ENCODE measurements at regions not wholly inside any gene's neighbourhood (a gene's known extent, or its start where the extent isn't known, plus 50 kb on each side); places are given as distances from the start of the nearest gene placed in this dataset.

DNA sequence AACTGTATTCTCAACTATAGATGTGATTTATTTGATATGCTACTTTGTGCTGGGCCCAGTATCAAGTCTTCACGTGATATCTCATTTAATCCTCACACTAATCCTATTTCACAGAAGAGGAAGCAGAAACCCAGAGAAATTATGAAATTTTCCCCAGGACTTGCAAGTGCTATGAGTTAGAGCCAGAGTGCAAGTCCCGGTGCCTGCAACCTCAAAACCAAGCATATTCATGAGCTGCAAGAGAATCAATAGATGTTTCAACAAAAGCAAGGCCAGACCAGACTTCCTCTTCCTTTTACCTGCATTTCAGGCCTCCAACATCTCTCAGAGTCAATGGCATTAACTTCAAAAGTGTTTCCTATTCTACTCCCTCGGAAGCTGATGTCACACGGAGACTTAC is 92.2 kb upstream of the GATB start:
- in situ Hi-C loops (cut with MboI) (no loop called here), intact Hi-C loops (cut with micrococcal nuclease; ENCODE audit: unreplicated experiment) (no loop called here)
- 9% methylated on average over 4 of the region's 4 CpGs for WGBS (ENCODE audit: insufficient coverage, insufficient replicate concordance, low lambda C conversion rate, missing lambda C conversion rate)
- BruUV-seq (replicated peaks): no TSS peak
- H4K20me1 ChIP-seq (ENCODE audit: control insufficient read depth, insufficient read depth): no peaks in the 10 kb centered on the region
- H3K4me3 ChIP-seq: no peak overlapping the region
- H3K27ac ChIP-seq (ENCODE audit: control insufficient read depth, insufficient read depth): no peak overlapping the region
- no peaks in the 10 kb centered on the region for H3K36me3 ChIP-seq (ENCODE audit: control insufficient read depth in 2 of 2, insufficient read depth in 2 of 2, low read length in 1 of 2)
- H3K4me1 ChIP-seq (ENCODE audit: control insufficient read depth, insufficient read depth, low read length): no peaks in the 10 kb centered on the region
- H3K27me3 ChIP-seq (replicated peaks in 1 of 2; ENCODE audit: control insufficient read depth in 2 of 2, insufficient read depth in 2 of 2, low read length in 1 of 2): no peaks in the 10 kb centered on the region; a peak in 1 of 4 replicates
- no peak for DNase-seq (ENCODE audit: low read depth, low spot score)
- SMC1A ChIA-PET (ENCODE audit: uncharacterized antibody, unreplicated experiment): no interaction called here
- ATAC-seq: no peak
- CTCF ChIA-PET: no interaction called here
- no peaks in the 10 kb centered on the region; the same call in 2 of the 3 replicates for H3K9me3 ChIP-seq (replicated peaks; ENCODE audit: control insufficient read depth, insufficient read depth, low read length)
- no peak for TF ChIP-seq FOXK2 (IDR thresholded peaks at IDR 0.05)
- TF ChIP-seq, protein P1, sequence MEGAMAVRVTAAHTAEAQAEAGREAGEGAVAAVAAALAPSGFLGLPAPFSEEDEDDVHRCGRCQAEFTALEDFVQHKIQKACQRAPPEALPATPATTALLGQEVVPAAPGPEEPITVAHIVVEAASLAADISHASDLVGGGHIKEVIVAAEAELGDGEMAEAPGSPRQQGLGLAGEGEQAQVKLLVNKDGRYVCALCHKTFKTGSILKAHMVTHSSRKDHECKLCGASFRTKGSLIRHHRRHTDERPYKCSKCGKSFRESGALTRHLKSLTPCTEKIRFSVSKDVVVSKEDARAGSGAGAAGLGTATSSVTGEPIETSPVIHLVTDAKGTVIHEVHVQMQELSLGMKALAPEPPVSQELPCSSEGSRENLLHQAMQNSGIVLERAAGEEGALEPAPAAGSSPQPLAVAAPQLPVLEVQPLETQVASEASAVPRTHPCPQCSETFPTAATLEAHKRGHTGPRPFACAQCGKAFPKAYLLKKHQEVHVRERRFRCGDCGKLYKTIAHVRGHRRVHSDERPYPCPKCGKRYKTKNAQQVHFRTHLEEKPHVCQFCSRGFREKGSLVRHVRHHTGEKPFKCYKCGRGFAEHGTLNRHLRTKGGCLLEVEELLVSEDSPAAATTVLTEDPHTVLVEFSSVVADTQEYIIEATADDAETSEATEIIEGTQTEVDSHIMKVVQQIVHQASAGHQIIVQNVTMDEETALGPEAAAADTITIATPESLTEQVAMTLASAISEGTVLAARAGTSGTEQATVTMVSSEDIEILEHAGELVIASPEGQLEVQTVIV (IDR thresholded peaks at IDR 0.05; ENCODE audit: borderline replicate concordance, partially characterized antibody): no peak
- no peak for TF ChIP-seq ZNF384 (IDR thresholded peaks at IDR 0.05; ENCODE audit: borderline replicate concordance, low read depth, low read length)
- TF ChIP-seq, protein P2, sequence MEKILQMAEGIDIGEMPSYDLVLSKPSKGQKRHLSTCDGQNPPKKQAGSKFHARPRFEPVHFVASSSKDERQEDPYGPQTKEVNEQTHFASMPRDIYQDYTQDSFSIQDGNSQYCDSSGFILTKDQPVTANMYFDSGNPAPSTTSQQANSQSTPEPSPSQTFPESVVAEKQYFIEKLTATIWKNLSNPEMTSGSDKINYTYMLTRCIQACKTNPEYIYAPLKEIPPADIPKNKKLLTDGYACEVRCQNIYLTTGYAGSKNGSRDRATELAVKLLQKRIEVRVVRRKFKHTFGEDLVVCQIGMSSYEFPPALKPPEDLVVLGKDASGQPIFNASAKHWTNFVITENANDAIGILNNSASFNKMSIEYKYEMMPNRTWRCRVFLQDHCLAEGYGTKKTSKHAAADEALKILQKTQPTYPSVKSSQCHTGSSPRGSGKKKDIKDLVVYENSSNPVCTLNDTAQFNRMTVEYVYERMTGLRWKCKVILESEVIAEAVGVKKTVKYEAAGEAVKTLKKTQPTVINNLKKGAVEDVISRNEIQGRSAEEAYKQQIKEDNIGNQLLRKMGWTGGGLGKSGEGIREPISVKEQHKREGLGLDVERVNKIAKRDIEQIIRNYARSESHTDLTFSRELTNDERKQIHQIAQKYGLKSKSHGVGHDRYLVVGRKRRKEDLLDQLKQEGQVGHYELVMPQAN (conservative IDR thresholded peaks at IDR 0.05): no peak
- no peak for TF ChIP-seq BCL11A (IDR thresholded peaks at IDR 0.05; ENCODE audit: low read depth, low read length)
- TF ChIP-seq ESRRA (IDR thresholded peaks at IDR 0.05; ENCODE audit: low read length): no peak
- TF ChIP-seq GABPA (IDR thresholded peaks at IDR 0.05; ENCODE audit: low read depth): no peak
- TF ChIP-seq, protein P3, sequence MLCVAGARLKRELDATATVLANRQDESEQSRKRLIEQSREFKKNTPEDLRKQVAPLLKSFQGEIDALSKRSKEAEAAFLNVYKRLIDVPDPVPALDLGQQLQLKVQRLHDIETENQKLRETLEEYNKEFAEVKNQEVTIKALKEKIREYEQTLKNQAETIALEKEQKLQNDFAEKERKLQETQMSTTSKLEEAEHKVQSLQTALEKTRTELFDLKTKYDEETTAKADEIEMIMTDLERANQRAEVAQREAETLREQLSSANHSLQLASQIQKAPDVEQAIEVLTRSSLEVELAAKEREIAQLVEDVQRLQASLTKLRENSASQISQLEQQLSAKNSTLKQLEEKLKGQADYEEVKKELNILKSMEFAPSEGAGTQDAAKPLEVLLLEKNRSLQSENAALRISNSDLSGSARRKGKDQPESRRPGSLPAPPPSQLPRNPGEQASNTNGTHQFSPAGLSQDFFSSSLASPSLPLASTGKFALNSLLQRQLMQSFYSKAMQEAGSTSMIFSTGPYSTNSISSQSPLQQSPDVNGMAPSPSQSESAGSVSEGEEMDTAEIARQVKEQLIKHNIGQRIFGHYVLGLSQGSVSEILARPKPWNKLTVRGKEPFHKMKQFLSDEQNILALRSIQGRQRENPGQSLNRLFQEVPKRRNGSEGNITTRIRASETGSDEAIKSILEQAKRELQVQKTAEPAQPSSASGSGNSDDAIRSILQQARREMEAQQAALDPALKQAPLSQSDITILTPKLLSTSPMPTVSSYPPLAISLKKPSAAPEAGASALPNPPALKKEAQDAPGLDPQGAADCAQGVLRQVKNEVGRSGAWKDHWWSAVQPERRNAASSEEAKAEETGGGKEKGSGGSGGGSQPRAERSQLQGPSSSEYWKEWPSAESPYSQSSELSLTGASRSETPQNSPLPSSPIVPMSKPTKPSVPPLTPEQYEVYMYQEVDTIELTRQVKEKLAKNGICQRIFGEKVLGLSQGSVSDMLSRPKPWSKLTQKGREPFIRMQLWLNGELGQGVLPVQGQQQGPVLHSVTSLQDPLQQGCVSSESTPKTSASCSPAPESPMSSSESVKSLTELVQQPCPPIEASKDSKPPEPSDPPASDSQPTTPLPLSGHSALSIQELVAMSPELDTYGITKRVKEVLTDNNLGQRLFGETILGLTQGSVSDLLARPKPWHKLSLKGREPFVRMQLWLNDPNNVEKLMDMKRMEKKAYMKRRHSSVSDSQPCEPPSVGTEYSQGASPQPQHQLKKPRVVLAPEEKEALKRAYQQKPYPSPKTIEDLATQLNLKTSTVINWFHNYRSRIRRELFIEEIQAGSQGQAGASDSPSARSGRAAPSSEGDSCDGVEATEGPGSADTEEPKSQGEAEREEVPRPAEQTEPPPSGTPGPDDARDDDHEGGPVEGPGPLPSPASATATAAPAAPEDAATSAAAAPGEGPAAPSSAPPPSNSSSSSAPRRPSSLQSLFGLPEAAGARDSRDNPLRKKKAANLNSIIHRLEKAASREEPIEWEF (IDR thresholded peaks at IDR 0.05; ENCODE audit: insufficient replicate concordance, low read depth, low read length): no peak
- TF ChIP-seq ZZZ3 (IDR thresholded peaks at IDR 0.05; ENCODE audit: control insufficient read depth, insufficient read length, low read depth): no peak
- no peak for TF ChIP-seq RELA (IDR thresholded peaks at IDR 0.05; ENCODE audit: borderline replicate concordance, partially characterized antibody)
- no peak for TF ChIP-seq HDAC2 (IDR thresholded peaks at IDR 0.05)
- TF ChIP-seq SIX5 (IDR thresholded peaks at IDR 0.05; ENCODE audit: low read depth, low read length, severe bottlenecking): no peak
- no peak overlapping the region for H2AFZ ChIP-seq (ENCODE audit: control insufficient read depth, low read depth, low read length)
- FAIRE-seq: no peak
- H3K79me2 ChIP-seq (ENCODE audit: control insufficient read depth, insufficient read depth, low read length): no peaks in the 10 kb centered on the region
- POLR2A ChIA-PET: no interaction called here
- RAD21 ChIA-PET (ENCODE audit: unreplicated experiment): no interaction called here
- no peak overlapping the region for H3K9ac ChIP-seq (ENCODE audit: control insufficient read depth, insufficient read depth, low read length)
- no peak overlapping the region for H3K4me2 ChIP-seq (ENCODE audit: control insufficient read depth, insufficient read depth)

Data from GM12878 (cell line).